G401 (cell line): ENCODE measurements at regions not wholly inside any gene's neighbourhood (a gene's known extent, or its start where the extent isn't known, plus 50 kb on each side); places are given as distances from the start of the nearest gene placed in this dataset.
"Not testable (repeated sequence)": the region's sequence is repeated elsewhere in the genome, so short reads cannot be mapped to it uniquely, and the experiment has no call there.

Experiments
- DNase-seq: peaks from one replicate; pipeline ENCODE4 v3.0.0-alpha.2; 2015; ENCODE audit warnings: low spot score
- in situ Hi-C: cut with HindIII; loops from 2 replicates; pipeline ENCODE4 v1.10.0; 2016; ENCODE audit warnings: low sequenced_read_pairs, mixed read lengths

- DNase-seq = peak; percentile 78
- in situ Hi-C loops = no loop called here
Observed at GRCh38 chr20:16801919-16802651, 53.9 kb downstream of the OTOR start.

DNA sequence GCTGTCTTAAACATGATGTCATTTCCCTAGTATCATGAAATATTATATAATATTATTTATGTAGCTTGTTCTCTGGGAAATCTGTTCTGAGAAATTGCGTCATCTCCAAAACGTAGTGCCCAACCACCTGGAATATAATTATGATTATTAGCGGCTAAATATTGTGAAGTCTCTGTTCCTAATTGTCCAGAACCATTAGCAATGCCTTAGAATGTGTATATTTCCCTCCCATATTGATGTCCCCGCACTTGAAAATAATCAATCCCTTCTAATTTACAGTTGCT, 54.4 kb downstream of the OTOR start:
- in situ Hi-C loops = no loop called here

GRCh38 chr20:16803965-16804792, 56.0 kb downstream of the OTOR start:
- in situ Hi-C loops = no loop called here
- peak; percentile 73 for DNase-seq

More for the DNA sequence above, 54.4 kb downstream of the OTOR start:
- DNase-seq = no peak

GRCh38 chr20:16804793-16805187, 56.6 kb downstream of the OTOR start:
- in situ Hi-C loops = no loop called here
- no peak for DNase-seq

GRCh38 chr20:16806061-16806460, 57.9 kb downstream of the OTOR start:
- DNase-seq = no peak
- in situ Hi-C loops = no loop called here

DNA sequence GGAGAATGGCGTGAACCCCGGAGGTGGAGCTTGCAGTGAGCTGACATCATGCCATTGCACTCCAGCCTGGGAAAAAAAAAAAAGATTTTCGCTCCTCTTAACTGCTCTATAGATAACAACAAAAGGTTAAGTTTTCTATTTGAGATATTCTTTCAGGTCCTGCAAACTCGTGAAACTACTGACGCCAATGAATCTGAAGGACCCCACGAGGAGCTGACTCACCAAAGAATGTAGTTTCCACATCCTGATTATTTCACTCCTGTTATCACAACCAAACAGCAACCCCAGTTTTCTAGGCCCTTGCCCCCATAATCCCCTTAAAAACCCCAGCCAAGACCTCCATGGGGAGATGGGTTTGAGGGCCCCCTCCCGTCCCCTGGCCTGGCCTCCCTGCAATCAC, 58.7 kb downstream of the OTOR start:
- in situ Hi-C loops = no loop called here
- no peak for DNase-seq

DNA sequence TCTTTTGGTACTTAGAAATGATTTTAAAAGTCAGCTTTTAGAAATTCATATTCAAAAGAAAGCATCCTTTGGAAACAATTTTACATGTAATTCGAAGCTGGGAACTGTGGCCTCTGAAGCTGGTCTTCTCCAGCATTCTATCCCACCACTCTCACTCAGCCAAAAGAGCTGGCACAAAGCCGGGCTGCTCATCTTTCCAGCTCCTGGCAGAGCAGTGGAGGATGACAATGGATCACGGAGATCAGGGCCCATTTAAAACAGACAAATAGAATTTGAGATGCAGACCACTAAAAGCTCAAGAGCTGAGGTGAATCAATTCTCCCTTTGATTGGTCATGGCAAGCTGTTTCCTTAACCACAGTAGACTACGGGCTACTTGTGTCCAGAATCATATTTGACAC, 60.6 kb downstream of the OTOR start:
- no peak for DNase-seq
- in situ Hi-C loops = no loop called here

DNA sequence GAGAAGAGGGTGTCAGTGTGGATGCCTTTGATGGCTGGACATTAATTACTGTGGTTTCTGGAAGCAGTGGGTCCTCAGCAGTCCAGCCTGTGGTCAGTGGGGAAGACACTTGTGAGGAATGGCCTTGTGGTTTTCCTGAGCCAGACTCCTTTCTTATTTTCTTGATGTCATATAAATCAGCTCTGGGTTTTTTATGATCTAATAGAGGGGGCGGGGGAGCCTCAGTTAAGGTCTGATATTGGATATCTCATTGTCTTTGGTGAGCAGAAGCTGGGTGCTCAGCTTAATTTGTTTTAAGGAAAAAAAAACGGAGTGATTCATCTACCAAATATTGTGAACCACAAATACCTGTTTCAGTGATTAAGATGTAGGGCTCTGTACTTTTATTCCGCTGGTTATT, 62.1 kb downstream of the OTOR start:
- in situ Hi-C loops = no loop called here

DNA sequence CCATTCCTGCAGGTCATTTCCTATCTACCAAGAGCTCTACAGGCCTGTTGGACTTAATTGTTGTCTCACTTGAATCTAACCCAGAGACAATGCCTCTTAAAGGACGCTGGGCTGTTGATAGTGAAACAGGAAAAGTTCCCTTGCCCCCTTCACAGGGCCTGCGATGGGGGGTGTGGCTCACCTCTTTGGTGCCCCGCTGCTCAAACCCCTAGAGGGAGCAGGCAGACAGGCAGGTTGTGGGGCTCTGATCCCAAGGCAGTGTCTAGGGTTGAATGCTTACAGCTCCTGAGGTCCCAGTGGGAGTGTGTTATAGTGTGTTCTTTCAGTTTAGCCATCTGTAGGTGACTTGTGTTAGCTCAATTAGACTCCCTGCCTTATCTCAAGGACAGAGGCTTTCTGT, 68.0 kb downstream of the OTOR start:
- in situ Hi-C loops = no loop called here
- DNase-seq = no peak

More for the DNA sequence above, 62.1 kb downstream of the OTOR start:
- no peak for DNase-seq

GRCh38 chr20:16819483-16819882, 71.3 kb downstream of the OTOR start:
- DNase-seq = no peak
- in situ Hi-C loops = no loop called here

DNA sequence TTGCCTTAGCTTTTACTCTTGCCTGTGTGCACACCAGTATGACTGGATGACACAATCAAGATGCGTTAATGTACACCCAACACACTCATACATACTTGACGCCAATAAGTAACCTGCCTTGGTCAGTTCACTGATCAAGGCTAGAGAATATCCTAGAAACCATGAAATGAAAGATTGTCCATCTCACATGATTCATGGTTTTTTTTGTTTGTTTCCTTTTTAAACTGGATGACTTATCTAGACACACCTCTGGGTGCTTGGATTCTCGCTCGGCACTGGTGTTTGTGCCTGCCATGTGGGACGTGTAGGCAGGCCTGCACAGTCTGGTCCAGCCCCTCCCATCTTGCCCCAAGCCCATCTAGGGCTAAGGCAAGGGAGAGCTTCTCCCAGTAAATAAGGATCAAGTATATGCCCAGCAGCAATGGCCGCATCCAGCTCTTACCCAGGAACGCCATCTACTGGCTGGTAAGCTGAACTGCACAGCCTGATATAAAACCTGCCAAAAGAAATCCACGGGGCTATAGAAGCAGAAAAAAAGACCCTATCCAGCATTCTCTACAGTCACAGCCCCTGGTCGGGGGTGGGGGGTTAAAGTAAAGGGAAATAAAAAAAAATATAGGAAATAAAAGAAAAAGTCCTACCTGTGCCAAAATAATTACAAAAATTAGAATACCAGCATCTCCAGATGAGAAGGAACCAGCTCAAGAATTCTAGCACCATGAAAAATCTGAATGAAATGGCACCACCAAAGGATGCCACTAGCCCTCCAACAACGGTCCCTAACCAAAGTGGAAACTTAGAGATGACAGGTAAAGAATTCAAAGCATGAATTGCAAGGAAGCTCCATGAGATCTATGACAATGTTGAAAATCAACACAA, 73.3 kb downstream of the OTOR start:
- peak; percentile 17 for DNase-seq
- in situ Hi-C loops = no loop called here

- in situ Hi-C loops = no loop called here
Observed at GRCh38 chr20:16824664-16825063, 76.5 kb downstream of the OTOR start.

DNA sequence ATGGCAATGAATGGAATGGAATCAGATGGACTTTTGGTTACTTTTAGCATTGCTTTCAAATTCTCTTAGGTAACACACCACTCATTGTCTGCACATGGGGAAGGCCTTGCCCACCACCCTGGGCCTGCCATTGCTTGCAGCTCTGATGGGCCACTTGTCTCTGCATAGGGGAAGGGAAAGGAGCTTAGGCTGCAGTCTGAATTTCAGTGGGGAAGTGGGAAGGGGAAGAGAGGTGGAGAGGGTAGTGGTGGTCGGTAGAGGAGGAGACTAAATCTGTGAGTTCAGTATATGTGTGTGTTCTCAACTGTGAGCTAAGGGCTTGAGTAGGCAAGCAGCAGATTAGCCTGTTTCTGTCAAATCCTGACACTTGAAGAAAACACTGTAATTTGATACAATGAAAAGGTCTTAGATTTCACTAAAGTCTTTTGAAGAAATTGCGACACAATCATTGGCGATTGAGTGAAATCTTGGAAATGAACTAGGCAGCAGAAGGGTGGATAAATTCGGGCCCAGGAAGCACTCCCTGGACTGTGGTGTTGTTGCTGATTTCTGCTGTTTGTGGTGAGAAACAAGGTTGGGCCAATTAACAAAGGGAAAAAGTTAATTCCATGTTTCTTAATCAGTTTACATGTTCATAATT, 80.6 kb downstream of the OTOR start:
- no peak for DNase-seq
- in situ Hi-C loops = no loop called here

More at GRCh38 chr20:16824664-16825063, 76.5 kb downstream of the OTOR start:
- no peak for DNase-seq

DNA sequence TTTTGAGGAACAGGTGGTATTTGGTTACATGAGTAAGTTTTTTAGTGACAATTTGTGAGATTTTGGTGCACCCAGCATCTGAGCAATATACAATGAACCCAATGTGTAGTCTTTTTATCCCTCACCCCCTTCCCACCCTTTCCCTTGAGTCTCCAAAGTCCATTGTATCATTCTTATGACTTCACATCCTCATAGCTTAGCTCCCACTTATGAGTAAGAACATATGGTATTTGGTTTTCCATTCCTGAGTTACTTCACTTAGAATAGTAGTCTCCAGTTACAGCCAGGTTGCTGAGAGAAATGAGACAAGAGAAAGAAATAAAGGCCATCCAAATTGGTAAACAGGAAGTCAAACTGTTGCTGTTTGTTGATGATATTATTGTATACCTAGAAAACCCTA, 87.5 kb downstream of the OTOR start:
- in situ Hi-C loops, DNase-seq: not testable (repeated sequence)

DNA sequence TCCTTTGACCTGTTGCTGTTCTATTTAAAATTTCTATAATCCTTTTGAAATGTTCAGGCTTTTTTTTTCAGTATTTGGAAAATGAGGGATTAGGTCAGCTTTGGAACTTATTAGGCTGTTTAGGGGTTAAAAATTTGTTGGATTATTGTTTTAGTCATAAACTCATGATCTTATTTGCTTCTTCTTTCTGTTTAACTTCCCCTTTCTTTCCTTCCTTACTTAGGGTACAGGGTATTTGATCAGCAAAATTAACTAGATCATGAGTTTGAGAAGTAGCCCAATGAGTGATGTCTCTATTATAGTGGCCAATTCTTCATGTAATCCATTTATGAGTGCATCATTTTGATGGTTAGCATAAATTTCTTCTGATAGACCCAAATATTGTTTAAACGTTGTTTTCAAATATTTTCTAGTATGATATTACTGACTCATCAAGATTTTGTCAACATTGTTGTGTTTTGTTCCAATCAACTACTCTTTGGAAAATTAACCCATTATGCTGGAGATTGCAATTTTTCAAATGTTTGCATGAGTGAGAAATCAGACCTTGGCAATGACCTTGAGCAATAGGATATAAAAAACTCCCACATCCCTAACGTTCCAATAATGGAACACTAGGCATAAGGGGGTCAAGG, 94.4 kb downstream of the OTOR start:
- DNase-seq = no peak
- in situ Hi-C loops = no loop called here

DNA sequence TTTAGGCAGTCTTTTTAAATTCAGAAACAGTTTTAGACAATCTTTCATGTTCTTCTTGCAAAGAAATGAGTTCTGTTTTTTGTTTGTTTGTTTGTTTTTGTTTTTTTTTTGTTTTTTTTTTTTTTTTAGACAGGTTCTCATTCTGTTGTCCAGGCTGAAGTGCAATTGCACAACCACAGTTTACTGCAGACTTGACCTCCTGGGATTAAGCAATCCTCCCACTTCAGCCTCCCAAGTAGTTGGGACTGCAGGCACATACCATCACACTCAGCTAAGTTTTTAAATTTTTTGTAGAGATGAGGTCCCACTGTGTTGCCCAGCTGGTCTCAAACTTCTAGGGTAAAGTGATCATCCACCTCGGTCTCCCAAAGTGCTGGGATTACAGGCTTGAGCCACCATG, 96.2 kb downstream of the OTOR start:
- in situ Hi-C loops = no loop called here
- no peak for DNase-seq

DNA sequence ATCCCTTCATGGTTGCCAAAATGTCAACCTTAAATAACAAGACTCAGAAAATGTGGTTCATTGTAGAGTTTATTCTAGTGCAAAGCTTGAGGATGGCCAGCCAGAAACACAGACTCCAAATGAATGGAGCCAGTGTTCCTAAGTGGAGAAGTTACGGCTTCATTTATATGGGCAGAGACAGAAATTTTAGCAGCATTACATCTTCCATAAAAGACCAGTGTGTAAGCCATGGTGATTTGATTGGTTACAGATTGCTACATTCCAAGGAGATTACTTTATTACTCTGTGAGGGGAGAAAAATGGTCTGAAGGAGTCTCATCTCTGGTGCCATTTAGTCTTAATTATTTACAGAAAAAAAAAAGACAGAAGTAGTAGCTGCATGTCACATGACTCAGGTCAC, 97.8 kb downstream of the OTOR start:
- in situ Hi-C loops = no loop called here
- no peak for DNase-seq

DNA sequence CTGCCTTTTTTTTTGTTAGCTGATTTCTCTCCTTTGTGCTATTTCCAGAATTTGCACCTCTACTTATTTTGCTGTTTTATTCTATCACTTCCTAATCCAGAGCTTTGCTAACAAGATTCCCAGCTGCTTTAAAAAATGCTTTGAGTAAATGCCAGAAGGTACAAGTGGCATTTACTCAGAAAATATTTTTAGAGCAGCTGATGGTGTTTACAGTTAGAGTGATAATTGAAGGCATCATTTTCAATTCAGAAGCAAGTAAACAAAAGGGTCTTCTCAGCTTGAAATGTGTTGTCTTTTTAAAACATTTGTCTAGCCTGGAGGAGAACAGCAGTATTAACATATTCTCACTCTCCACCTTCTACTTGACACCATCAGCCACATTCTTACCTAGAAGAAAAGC, 99.9 kb downstream of the OTOR start:
- in situ Hi-C loops = no loop called here
- no peak for DNase-seq

DNA sequence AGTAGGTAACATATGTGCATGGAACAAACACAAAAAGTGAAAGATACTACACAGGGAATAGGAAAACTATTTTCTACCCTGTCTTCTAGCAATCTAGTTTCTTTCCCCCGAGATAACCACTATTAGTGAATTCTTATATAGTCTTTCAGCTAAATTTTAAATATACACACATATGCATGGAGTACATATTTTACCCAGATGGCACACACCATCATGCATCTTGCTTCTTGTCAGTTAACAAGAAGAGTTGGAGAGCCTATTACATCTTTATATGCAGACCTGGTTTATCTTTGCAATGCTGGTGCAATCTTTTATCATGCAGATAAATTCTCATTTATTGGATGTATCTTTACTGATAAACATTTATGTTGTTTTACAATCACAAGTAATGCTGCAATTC, 100.4 kb downstream of the OTOR start:
- no peak for DNase-seq
- in situ Hi-C loops = no loop called here
